Uterus (tissue), 3 donors: ENCODE measurements at regions not wholly inside any gene's neighbourhood (a gene's known extent, or its start where the extent isn't known, plus 50 kb on each side); places are given as distances from the start of the nearest gene placed in this dataset.

ENCODE experiments used
- DNase-seq, 2 donors: peaks; one replicate each; pipeline ENCODE4 v3.0.0-alpha.2; 2019 to 2020
- H3K27ac ChIP-seq, 2 donors: fragments of 200-600 bp; sonication (generic); 1 replicate in 1 of 2; 2 replicates in 1 of 2; pipeline ENCODE4 v1.5.1; 2016 to 2018
- H3K27me3 ChIP-seq, 2 donors: fragments of 200-600 bp; sonication (generic); one replicate each; pipeline ENCODE4 v1.5.1; 2018 to 2019; ENCODE audit warnings: control low read depth in 1 of 2
- H3K36me3 ChIP-seq, 2 donors: fragments of 200-600 bp; sonication (generic); one replicate each; pipeline ENCODE4 v1.5.1; 2019; ENCODE audit warnings: control low read depth in 1 of 2
- H3K4me1 ChIP-seq, 2 donors: fragments of 200-600 bp; sonication (generic); one replicate each; pipeline ENCODE4 v1.5.1; 2018 to 2019; ENCODE audit warnings: control low read depth in 1 of 2
- H3K4me3 ChIP-seq, 2 donors: fragments of 200-600 bp; sonication (generic); 1 replicate in 1 of 2; 2 replicates in 1 of 2; pipeline ENCODE4 v1.5.1; 2018 to 2019; ENCODE audit warnings: mild to moderate bottlenecking in 1 of 2
- H3K9me3 ChIP-seq, 2 donors: fragments of 200-600 bp; sonication (generic); one replicate each; pipeline ENCODE4 v1.5.1; 2019; ENCODE audit warnings: control low read depth in 1 of 2
- CTCF ChIP-seq, 4 experiments: fragments of 200-600 bp in 2 of 4; fragments of 450-650 bp in 2 of 4; sonication (generic) in 2 of 4; IDR thresholded peaks; one replicate each; pipeline ENCODE4 v1.5.1; 2016 to 2019; ENCODE audit warnings: antibody characterized with exemption in 4 of 4, mild to moderate bottlenecking in 2 of 4, moderate library complexity in 1 of 4
- POLR2A ChIP-seq, 2 donors: fragments of 450-650 bp; IDR thresholded peaks; one replicate each; pipeline ENCODE4 v1.6.1; 2016; ENCODE audit warnings: antibody characterized with exemption in 2 of 2, mild to moderate bottlenecking in 1 of 2, moderate library complexity in 1 of 2
- intact Hi-C: fragments of 100-400 bp; cut with DNase I; formaldehyde crosslinking; loops from one replicate; pipeline ENCODE4 v1.15.1; 2023; ENCODE audit warnings: low total_unique reads
- donor health status: DM: yes; HTN: yes; CAD: no.

GRCh38 chr1:30095451-30096025 is 627.8 kb downstream of the MATN1 start:
- TF ChIP-seq POLR2A (IDR thresholded peaks at IDR 0.05) (no peak), CTCF (IDR thresholded peaks at IDR 0.05) (no peak)
- Histone ChIP-seq H3K4me1 (peaks cover 0 to 2% of the 10 kb centered on the region in 2 donors), H3K4me3 (no peak overlapping the region), H3K9me3 (peaks cover 0 to 11% of the 10 kb centered on the region in 2 donors), H3K27me3 (no peaks in the 10 kb centered on the region), H3K27ac (no peak overlapping the region), H3K36me3 (no peaks in the 10 kb centered on the region)
- intact Hi-C loops, result no loop called here
- no peak for DNase-seq

- Histone ChIP-seq H3K27me3 (no peaks in the 10 kb centered on the region), H3K36me3 (no peaks in the 10 kb centered on the region), H3K4me1 (peaks cover 0 to 2% of the 10 kb centered on the region in 2 donors), H3K9me3 (peaks cover 0 to 11% of the 10 kb centered on the region in 2 donors), H3K4me3 (no peak overlapping the region), H3K27ac (no peak overlapping the region)
- DNase-seq, result no peak
- intact Hi-C loops, result no loop called here
- TF ChIP-seq POLR2A (IDR thresholded peaks at IDR 0.05), result no peak
- no peak for TF ChIP-seq CTCF (IDR thresholded peaks at IDR 0.05)
Observed at GRCh38 chr1:30095051-30095450, 628.3 kb downstream of the MATN1 start.

DNA sequence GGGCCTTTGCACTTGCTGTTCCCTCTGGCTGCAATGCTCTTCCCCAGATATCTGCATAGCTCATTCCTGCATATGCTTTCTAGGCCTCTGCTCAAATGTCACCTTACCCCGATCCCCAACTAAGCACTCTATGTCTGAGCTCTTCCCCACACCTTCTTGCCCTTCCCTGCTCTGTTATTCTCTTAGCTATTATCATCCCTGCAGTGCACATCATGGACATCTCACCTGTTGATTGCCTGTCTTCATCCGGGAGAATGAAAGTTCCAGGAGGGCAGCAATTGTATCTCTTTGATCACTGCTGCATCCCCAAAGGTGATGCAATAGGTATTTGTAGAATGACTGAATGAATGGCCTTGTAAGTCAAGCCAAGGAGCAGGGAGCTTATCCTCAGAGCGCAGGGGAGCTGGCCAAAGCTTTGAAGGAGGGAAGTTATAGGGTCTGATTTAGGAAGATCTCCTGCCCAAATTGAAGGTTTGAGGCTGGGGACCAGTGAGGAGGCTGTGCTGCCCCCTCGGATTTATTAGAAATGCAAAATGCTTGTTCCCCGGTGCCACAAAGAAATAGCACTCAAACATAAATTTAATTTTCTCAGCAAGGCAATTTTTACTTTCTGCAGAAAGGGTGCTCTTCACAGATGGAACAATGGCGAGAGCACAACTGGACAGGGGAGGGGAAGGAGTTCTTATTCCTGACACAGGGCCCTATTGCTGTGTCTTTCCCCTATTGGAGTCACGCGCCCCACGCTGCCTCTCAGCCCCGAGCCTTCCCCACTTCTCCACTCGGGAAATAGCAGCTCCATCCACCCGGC is 631.1 kb downstream of the MATN1 start:
- DNase-seq, result no peak
- H3K4me1 ChIP-seq, result no peaks in the 10 kb centered on the region
- H3K4me3 ChIP-seq, result no peak overlapping the region
- TF ChIP-seq CTCF (IDR thresholded peaks at IDR 0.05) (no peak), POLR2A (IDR thresholded peaks at IDR 0.05) (no peak)
- no peaks in the 10 kb centered on the region for H3K27me3 ChIP-seq
- no peak overlapping the region for H3K27ac ChIP-seq
- H3K9me3 ChIP-seq, result peaks cover 0 to 11% of the 10 kb centered on the region in 2 donors
- intact Hi-C loops, result no loop called here
- no peaks in the 10 kb centered on the region for H3K36me3 ChIP-seq

GRCh38 chr1:30090162-30090820 is 633.1 kb downstream of the MATN1 start:
- Histone ChIP-seq H3K27me3 (no peaks in the 10 kb centered on the region), H3K9me3 (peaks cover 0 to 11% of the 10 kb centered on the region in 2 donors), H3K4me1 (no peaks in the 10 kb centered on the region), H3K36me3 (no peaks in the 10 kb centered on the region), H3K4me3 (no peak overlapping the region), H3K27ac (no peak overlapping the region)
- TF ChIP-seq CTCF (IDR thresholded peaks at IDR 0.05), result no peak
- no peak for DNase-seq
- intact Hi-C loops, result no loop called here

GRCh38 chr1:30089024-30089430 is 634.4 kb downstream of the MATN1 start:
- Histone ChIP-seq H3K4me1 (no peaks in the 10 kb centered on the region), H3K36me3 (no peaks in the 10 kb centered on the region), H3K27me3 (no peaks in the 10 kb centered on the region), H3K4me3 (no peak overlapping the region), H3K27ac (no peak overlapping the region), H3K9me3 (peaks cover 0 to 11% of the 10 kb centered on the region in 2 donors)
- TF ChIP-seq CTCF (IDR thresholded peaks at IDR 0.05) (no peak), POLR2A (IDR thresholded peaks at IDR 0.05) (no peak)
- DNase-seq, result no peak
- intact Hi-C loops, result loop anchor here (10.0 kb wide), 1 partner anchor 844 kb away; no protein-coding TSS in a partner anchor
